Activated CD4-positive, alpha-beta memory T cell treated with anti-CD3 and anti-CD28 coated beads, Interleukin-2, amount 10 ng/mL, durations not matched to agents 7 days and 5 days (primary cell): ENCODE measurements at regions not wholly inside any gene's neighbourhood (a gene's known extent, or its start where the extent isn't known, plus 50 kb on each side); places are given as distances from the start of the nearest gene placed in this dataset.

ENCODE experiments used
- CTCF ChIA-PET: fragments of 350-600 bp; sonication (Branson Sonifier 250); formaldehyde crosslinking; loops from one replicate; lab custom pipeline; 2021; ENCODE audit warnings: antibody characterized with exemption, inconsistent platforms; lab: Charles Lee
- POLR2A ChIA-PET: fragments of 350-600 bp; sonication (Branson Sonifier 250); formaldehyde crosslinking; loops from one replicate; lab custom pipeline; 2021; ENCODE audit warnings: antibody characterized with exemption; lab: Charles Lee
- DNase-seq: peaks from one replicate; pipeline ENCODE4 v3.0.0-alpha.2; 2020
- H3K27ac Mint-ChIP-seq: one replicate; pipeline ENCODE4 v1.8.0; 2021; ENCODE audit warnings: mild to moderate bottlenecking, mixed read lengths
- H3K27me3 Mint-ChIP-seq: one replicate; pipeline ENCODE4 v1.8.0; 2021; ENCODE audit warnings: mixed read lengths
- H3K36me3 Mint-ChIP-seq: one replicate; pipeline ENCODE4 v1.8.0; 2021; ENCODE audit warnings: low read depth, mixed read lengths
- H3K4me1 Mint-ChIP-seq: one replicate; pipeline ENCODE4 v1.8.0; 2021; ENCODE audit warnings: mixed read lengths
- H3K4me3 Mint-ChIP-seq: one replicate; pipeline ENCODE4 v1.8.0; 2021; ENCODE audit warnings: mild to moderate bottlenecking, mixed read lengths
- H3K9me3 Mint-ChIP-seq: one replicate; pipeline ENCODE4 v1.8.0; 2021; ENCODE audit warnings: mixed read lengths

DNA sequence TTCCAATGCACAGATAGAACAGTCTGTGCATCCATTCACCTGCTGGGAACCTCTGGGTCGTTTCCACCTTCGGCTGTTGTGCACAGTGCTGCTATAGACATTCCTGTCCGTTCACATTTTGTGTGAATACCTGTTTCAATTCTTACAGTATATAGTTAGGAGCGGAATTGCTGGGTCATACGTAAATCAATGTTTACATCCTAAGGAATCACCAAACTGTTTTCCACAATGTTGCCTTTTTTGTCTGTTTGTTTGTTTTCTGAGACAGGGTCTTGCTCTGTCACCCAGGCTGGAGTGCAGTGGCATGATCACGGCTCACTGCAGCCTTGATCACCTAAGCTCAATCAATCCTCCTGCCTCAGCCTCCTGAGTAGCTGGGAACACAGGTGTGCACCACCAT lies 158.3 kb downstream of the CRYBB2 start:
- DNase-seq: no peak
- H3K9me3 Mint-ChIP-seq: no peaks in the 10 kb centered on the region
- no peaks in the 10 kb centered on the region for H3K27me3 Mint-ChIP-seq
- no peaks in the 10 kb centered on the region for H3K36me3 Mint-ChIP-seq
- ChIA-PET POLR2A (no interaction called here), CTCF (no interaction called here)
- H3K27ac Mint-ChIP-seq: no peak overlapping the region
- H3K4me3 Mint-ChIP-seq: no peak overlapping the region
- peaks cover 11% of the 10 kb centered on the region for H3K4me1 Mint-ChIP-seq

DNA sequence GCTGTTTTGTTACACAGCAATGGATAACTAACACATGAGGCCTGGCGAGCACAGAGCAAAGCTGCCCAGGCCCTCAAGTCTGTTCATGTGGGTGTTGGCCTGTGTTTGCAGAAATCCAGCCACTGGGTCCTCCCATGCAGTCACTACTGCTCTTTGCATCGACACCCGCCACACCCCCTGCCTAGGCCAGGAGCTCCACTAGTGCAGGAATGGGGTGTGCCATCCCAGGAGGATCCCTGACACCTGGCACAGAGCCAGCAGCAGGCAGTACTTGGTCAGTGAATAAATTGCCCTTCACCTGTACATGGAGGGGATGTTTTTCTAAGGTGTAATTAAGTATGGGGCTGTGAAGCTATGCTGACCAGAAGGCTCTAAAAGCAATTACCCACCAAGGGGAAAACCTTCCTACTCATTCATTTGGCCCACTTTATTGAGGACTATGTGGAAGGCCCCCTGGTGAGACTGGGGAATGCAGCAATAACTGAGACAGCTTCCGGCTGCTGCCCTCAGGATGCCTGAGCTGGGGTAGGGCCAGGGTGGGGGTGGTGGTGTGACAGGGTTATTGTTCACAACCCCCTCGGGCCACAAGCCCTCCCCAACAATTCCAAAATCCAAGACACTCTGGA lies 160.8 kb downstream of the CRYBB2 start:
- ChIA-PET CTCF (interaction anchor here (1.1 kb wide), 1 partner anchor 17 kb away, joined by 4 read pairs; no protein-coding TSS in a partner anchor), POLR2A (no interaction called here)
- Mint-ChIP-seq H3K27ac (no peak overlapping the region), H3K27me3 (no peaks in the 10 kb centered on the region), H3K36me3 (no peaks in the 10 kb centered on the region), H3K4me3 (no peak overlapping the region), H3K9me3 (no peaks in the 10 kb centered on the region), H3K4me1 (peaks cover 2% of the 10 kb centered on the region)
- DNase-seq: no peak

DNA sequence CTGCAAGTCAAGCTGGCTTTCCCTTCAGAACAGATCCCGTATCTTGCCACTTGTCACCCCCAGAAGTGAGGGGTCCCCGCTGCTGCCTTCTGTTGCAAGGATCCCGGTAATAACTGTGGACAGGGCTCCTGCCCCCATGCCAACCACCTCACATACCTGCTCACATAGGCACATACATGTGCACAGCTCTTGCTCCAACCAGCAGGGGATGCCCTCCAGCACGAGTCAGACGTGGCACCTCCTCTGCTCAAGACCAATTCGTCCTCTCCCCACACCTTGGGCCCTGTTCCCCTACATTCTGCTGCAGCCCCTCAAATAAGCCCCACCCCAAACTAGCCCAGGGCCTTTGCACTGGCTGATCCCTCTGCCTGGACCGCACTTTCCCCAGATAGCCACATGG lies 163.3 kb downstream of the CRYBB2 start:
- Mint-ChIP-seq H3K36me3 (no peaks in the 10 kb centered on the region), H3K4me3 (no peak overlapping the region), H3K4me1 (peaks cover 17% of the 10 kb centered on the region), H3K27ac (no peak overlapping the region), H3K27me3 (no peaks in the 10 kb centered on the region), H3K9me3 (no peaks in the 10 kb centered on the region)
- ChIA-PET CTCF (no interaction called here), POLR2A (no interaction called here)
- DNase-seq: no peak

DNA sequence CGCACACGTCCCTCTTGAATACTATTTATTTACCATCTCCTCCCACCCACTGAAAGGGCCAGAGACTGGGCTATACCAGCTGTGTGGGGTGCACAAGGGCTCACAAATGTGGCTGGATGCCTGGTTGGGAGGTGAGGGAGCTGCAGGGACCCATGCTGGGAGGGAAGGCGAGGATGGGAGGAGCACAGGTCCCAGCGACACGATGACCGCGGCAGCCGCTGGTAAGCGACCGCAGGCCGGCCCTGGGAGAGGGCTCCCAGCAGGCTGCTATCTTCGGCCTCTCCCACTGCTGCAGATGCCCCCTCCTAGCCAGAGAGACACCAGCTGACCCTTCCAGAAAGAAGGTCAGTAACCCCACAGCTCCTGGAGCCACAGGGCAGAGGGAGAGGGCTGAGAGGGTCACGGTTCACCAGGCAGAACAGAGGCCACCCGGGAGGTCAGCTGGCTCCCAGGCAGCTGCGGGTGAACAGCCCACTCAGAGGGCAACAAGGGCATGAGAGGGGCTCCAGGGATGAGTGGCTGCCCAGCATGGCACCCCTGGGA lies 163.9 kb downstream of the CRYBB2 start:
- no peaks in the 10 kb centered on the region for H3K9me3 Mint-ChIP-seq
- no peaks in the 10 kb centered on the region for H3K36me3 Mint-ChIP-seq
- H3K27ac Mint-ChIP-seq: no peak overlapping the region
- no peak overlapping the region for H3K4me3 Mint-ChIP-seq
- ChIA-PET POLR2A (no interaction called here), CTCF (no interaction called here)
- DNase-seq: no peak
- peaks cover 18% of the 10 kb centered on the region for H3K4me1 Mint-ChIP-seq
- no peaks in the 10 kb centered on the region for H3K27me3 Mint-ChIP-seq

DNA sequence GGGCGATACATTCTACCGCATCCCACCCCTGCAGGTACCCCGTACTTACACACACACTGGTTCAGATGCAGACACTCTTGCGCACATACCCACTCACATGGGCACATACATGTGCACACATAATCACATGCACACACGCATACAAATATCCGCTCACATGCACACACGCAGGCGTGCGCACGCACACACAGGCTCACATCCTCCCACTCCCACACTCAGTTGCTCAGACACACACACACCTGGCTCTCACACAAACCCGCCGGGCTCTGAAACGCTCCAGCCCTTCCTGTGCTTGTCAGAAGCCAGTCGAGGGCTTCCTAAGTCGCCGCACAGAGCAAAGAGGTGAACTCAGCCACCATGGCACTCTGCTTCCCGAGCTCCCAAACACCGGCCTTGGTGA lies 164.5 kb downstream of the CRYBB2 start:
- Mint-ChIP-seq H3K9me3 (no peaks in the 10 kb centered on the region), H3K4me3 (no peak overlapping the region), H3K27ac (no peak overlapping the region), H3K27me3 (no peaks in the 10 kb centered on the region), H3K36me3 (no peaks in the 10 kb centered on the region), H3K4me1 (peaks cover 24% of the 10 kb centered on the region)
- DNase-seq: no peak
- CTCF ChIA-PET: no interaction called here
- POLR2A ChIA-PET: no interaction called here

DNA sequence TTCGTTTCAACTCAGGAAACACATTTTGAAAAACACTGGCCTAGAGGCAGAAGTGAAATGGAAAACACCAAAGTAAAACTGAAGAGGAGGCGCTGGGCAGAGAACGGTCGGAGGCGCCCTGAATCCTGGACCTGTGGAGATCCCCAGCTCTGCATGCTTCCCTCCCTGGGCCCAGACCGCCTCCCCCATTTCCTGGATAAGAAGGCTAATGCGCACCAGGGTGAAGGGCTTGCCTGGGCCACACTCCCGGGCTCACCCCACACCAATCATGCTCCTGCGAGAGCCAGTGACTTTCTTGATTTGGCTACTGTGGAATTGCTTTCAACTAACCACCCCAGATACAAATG lies 167.1 kb downstream of the CRYBB2 start:
- H3K36me3 Mint-ChIP-seq: no peaks in the 10 kb centered on the region
- H3K27me3 Mint-ChIP-seq: no peaks in the 10 kb centered on the region
- no peak for DNase-seq
- CTCF ChIA-PET: no interaction called here
- POLR2A ChIA-PET: no interaction called here
- peaks cover 34% of the 10 kb centered on the region for H3K4me1 Mint-ChIP-seq
- H3K27ac Mint-ChIP-seq: no peak overlapping the region
- no peak overlapping the region for H3K4me3 Mint-ChIP-seq
- H3K9me3 Mint-ChIP-seq: no peaks in the 10 kb centered on the region

DNA sequence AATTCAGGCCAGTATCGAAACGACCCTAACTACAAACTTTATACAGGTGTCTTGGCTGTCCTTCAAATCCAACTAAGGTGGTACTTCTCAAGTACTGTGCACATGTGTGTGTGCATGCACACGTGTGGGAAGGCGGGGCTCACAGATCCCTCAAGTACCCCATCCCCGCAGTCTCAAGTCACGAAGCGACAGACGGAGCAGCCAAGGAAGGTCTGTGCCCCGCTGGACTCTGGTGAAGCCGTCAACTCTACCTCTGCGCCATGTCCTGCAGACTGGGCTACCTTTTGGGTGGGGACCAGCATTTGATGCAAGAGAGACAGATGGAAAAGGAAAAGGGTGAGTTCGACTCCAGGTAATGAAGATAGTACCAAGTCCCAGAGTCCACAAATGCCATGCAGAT lies 169.0 kb downstream of the CRYBB2 start:
- H3K4me3 Mint-ChIP-seq: no peak overlapping the region
- peaks cover 34% of the 10 kb centered on the region for H3K4me1 Mint-ChIP-seq
- DNase-seq: no peak
- no peaks in the 10 kb centered on the region for H3K27me3 Mint-ChIP-seq
- no peaks in the 10 kb centered on the region for H3K9me3 Mint-ChIP-seq
- H3K36me3 Mint-ChIP-seq: no peaks in the 10 kb centered on the region
- CTCF ChIA-PET: interaction anchor here (1.7 kb wide), 1 partner anchor 15 kb away, joined by 4 read pairs; no protein-coding TSS in a partner anchor
- POLR2A ChIA-PET: no interaction called here
- H3K27ac Mint-ChIP-seq: no peak overlapping the region

DNA sequence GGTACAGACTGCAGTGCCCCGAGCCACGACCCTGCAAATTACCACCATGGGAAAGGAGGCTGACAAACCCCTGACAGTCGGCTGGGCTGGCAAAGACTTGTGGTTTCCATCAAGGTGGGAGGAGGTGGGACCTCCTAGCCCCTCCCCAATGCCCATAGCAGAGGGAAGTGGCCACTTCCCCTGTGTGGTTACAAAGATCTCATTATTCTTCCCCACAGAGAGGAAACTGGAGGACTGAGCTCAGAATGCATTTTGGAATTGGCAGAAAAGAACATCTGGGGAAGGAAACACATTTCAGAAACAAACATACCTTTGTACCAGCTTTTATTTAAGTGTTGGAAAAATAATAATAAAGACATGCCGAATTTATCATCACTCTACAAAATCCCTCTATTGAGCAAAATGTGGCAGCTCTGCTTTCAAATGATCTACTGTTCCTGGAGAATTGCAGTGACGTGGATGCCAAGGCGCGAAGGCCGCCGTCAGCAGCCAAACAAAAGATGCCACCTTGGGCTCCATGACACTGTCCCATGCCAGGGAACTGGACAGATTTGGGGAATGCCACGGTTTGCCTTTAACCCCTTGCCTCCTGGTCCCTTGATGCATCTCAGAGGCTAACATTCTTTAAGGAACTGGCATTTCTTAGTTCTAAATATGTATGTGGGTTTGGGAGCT lies 169.6 kb downstream of the CRYBB2 start:
- Mint-ChIP-seq H3K4me1 (peaks cover 34% of the 10 kb centered on the region), H3K4me3 (no peak overlapping the region), H3K36me3 (no peaks in the 10 kb centered on the region), H3K9me3 (no peaks in the 10 kb centered on the region), H3K27me3 (no peaks in the 10 kb centered on the region), H3K27ac (no peak overlapping the region)
- ChIA-PET POLR2A (no interaction called here), CTCF (interaction anchor here (0.6 to 1.7 kb wide), 2 partner anchors 14 to 22 kb away, joined by 3 to 4 read pairs; no protein-coding TSS in a partner anchor)
- no peak for DNase-seq

DNA sequence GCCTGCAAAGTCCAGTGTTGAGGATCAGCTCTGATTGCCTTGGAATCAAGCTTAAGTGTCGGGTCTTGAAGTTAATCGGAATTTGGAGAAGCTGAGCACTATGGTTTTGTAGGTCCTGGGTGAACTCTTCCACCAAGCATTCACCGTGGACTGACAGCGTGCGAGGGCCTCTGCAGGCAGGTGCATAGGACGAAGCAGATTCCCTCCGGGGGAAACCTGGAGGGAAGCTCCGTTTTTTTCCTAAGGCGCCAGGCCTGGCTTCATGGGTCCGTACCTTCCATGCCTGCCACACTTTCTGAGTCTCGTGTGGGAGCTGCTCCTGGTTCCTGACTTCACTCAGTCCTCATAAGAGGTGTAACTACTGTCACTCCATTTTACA lies 170.1 kb downstream of the CRYBB2 start:
- no peak for DNase-seq
- no peak overlapping the region for H3K27ac Mint-ChIP-seq
- H3K27me3 Mint-ChIP-seq: no peaks in the 10 kb centered on the region
- peaks cover 34% of the 10 kb centered on the region for H3K4me1 Mint-ChIP-seq
- H3K36me3 Mint-ChIP-seq: no peaks in the 10 kb centered on the region
- H3K9me3 Mint-ChIP-seq: no peaks in the 10 kb centered on the region
- ChIA-PET CTCF (interaction anchor here (0.6 to 1.7 kb wide), 2 partner anchors 14 to 21 kb away, joined by 3 to 4 read pairs; no protein-coding TSS in a partner anchor), POLR2A (no interaction called here)
- no peak overlapping the region for H3K4me3 Mint-ChIP-seq

DNA sequence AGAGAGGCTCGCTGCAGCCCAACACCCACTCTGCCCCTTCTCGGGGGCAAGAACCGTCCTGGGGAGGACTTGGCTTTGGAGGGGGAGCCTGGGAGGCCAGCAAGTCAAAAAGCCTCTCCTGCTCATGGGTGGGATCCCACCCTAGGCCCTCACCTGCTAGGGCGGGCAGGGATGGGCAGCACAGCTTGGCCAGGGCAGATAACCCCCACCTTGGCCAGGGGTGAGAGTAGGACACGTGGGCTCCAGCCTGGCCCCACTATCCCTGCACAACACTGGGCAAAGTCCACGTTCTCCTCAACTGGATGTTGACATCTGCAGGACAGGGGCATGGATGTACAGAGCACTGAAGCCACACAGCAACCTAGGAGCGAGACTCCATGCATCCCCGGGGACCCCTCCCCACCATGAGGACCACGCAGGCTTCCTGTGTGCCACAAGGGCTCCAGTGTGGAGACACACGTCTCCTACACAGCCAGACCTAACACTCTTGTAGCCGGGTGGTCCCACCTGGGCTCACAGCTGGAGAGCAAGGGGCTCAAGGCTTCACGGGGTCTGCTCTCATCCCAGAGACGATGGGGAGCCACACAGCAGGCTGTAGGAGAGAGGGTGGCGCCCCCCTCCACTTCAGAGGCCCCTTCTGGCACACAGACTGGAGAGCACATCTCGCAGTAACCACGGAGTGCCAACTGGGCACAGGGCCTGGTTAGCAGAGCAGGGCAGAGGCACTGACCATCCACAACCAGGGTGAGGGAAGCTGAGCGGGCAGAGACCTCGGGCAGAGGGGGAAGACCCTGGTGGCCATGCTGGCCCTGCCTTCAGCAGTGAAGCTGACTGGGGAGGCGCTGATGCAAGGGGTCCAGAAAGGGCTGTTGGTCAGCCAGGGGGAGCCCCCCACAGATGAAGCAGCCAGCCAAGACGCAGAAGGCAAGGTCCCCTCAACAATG lies 171.1 kb downstream of the CRYBB2 start:
- Mint-ChIP-seq H3K4me3 (no peak overlapping the region), H3K27me3 (no peaks in the 10 kb centered on the region), H3K9me3 (no peaks in the 10 kb centered on the region), H3K27ac (no peak overlapping the region), H3K36me3 (no peaks in the 10 kb centered on the region), H3K4me1 (peaks cover 34% of the 10 kb centered on the region)
- CTCF ChIA-PET: interaction anchor here (1.7 kb wide), 1 partner anchor 13 kb away, joined by 4 read pairs; no protein-coding TSS in a partner anchor
- no peak for DNase-seq
- POLR2A ChIA-PET: no interaction called here

DNA sequence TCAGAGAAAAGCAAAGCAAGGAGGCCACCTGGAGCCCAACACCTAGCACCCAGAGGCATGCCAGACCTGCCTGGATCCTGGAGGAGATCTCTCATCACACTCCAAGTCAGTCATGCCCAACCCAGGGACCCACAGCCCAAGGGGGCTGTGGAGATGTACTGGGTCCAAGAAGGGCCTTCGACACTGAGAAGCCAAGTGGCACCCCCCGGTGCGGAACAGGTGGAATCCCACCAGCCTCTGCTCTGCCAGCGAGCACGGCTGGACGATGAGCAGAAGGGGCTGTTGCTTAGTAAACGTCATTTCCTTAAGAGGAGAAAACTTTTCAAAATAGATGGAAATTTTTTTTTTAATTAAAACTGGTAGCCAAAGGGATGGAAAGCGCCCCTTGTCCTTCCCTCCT lies 171.9 kb upstream of the GRK3 start:
- Mint-ChIP-seq H3K4me1 (peaks cover 31% of the 10 kb centered on the region), H3K36me3 (no peaks in the 10 kb centered on the region), H3K27me3 (no peaks in the 10 kb centered on the region), H3K9me3 (no peaks in the 10 kb centered on the region), H3K4me3 (no peak overlapping the region), H3K27ac (no peak overlapping the region)
- POLR2A ChIA-PET: no interaction called here
- DNase-seq: no peak
- CTCF ChIA-PET: no interaction called here

DNA sequence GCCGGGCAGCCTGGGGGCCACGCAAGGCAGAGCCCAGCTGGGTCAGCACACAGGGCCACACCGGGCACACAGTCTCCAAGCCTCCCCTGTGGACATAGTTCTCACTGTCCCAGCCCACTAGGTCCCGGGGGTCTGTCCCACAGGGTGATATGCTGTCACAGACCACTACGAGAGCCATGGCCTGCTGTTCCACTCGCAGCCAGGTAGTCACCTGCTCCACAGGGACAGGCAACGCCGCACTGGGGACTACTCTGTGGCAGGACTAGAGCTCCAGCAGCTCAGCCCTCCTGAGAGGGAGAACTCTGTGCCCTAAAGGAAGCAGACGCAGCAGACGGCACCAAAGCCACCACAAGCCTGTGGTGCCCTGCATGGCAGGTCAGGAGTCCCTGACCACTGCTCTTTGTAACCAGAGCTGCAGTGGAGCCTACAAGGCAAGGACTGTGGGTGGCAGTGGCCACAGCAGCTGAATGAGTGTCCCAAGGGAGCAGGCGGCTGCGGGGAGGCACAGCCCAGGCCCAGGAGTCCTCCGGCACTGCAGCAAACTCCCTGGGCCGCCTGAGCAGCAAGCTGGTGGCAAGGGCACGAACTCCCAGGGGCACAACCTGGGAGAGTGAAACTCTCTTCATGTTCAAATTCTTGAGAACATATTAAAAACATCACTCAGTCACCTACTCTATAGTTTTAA lies 171.2 kb upstream of the GRK3 start:
- no peak overlapping the region for H3K27ac Mint-ChIP-seq
- H3K4me3 Mint-ChIP-seq: no peak overlapping the region
- H3K27me3 Mint-ChIP-seq: no peaks in the 10 kb centered on the region
- DNase-seq: no peak
- CTCF ChIA-PET: no interaction called here
- no peaks in the 10 kb centered on the region for H3K36me3 Mint-ChIP-seq
- H3K9me3 Mint-ChIP-seq: no peaks in the 10 kb centered on the region
- POLR2A ChIA-PET: interaction anchor here (1.5 kb wide), 1 partner anchor 12 kb away, joined by 3 read pairs; no protein-coding TSS in a partner anchor
- peaks cover 35% of the 10 kb centered on the region for H3K4me1 Mint-ChIP-seq
